G401 (cell line): ENCODE measurements at regions not wholly inside any gene's neighbourhood (a gene's known extent, or its start where the extent isn't known, plus 50 kb on each side); places are given as distances from the start of the nearest gene placed in this dataset.
A peak's percentile ranks its signal among the peaks of the same experiment; 100 is the strongest.

ENCODE experiments used
- DNase-seq: peaks from one replicate; pipeline ENCODE4 v3.0.0-alpha.2; 2015; ENCODE audit warnings: low spot score
- in situ Hi-C: cut with HindIII; loops from 2 replicates; pipeline ENCODE4 v1.10.0; 2016; ENCODE audit warnings: low sequenced_read_pairs, mixed read lengths

- no peak for DNase-seq
- in situ Hi-C loops: no loop called here
Observed at GRCh38 chr1:226487921-226488320, 60.6 kb upstream of the STUM start.

- DNase-seq: no peak
- in situ Hi-C loops: no loop called here
Observed at GRCh38 chr1:226489718-226490425, 58.7 kb upstream of the STUM start.

- in situ Hi-C loops: no loop called here
- DNase-seq: no peak
Observed at GRCh38 chr1:226490426-226490809, 58.1 kb upstream of the STUM start.

- in situ Hi-C loops: no loop called here
- DNase-seq: no peak
Observed at GRCh38 chr1:226491093-226491850, 57.3 kb upstream of the STUM start.

GRCh38 chr1:226492426-226493137 is 56.0 kb upstream of the STUM start:
- in situ Hi-C loops: no loop called here
- DNase-seq: no peak

GRCh38 chr1:226494092-226494609 is 54.4 kb upstream of the STUM start:
- in situ Hi-C loops: no loop called here
- DNase-seq: no peak

GRCh38 chr1:226495716-226496115 is 52.8 kb upstream of the STUM start:
- in situ Hi-C loops: no loop called here

GRCh38 chr1:226496453-226497015 is 52.0 kb upstream of the STUM start:
- peak; percentile 49 for DNase-seq
- in situ Hi-C loops: no loop called here

More at GRCh38 chr1:226495716-226496115, 52.8 kb upstream of the STUM start:
- no peak for DNase-seq

GRCh38 chr1:226497276-226497833 is 51.2 kb upstream of the STUM start:
- in situ Hi-C loops: no loop called here
- DNase-seq: no peak

GRCh38 chr1:226497991-226498639 is 50.4 kb upstream of the STUM start:
- in situ Hi-C loops: no loop called here

GRCh38 chr1:226498640-226499008 is 49.9 kb upstream of the STUM start:
- no peak for DNase-seq
- in situ Hi-C loops: no loop called here

More at GRCh38 chr1:226497991-226498639, 50.4 kb upstream of the STUM start:
- DNase-seq: no peak
